CD4-positive, alpha-beta T cell treated with Interleukin-10 for 1 hour (primary cell): ENCODE measurements at regions not wholly inside any gene's neighbourhood (a gene's known extent, or its start where the extent isn't known, plus 50 kb on each side); places are given as distances from the start of the nearest gene placed in this dataset.
"Not testable (repeated sequence)": the region's sequence is repeated elsewhere in the genome, so short reads cannot be mapped to it uniquely, and the experiment has no call there.

Experiments
- DNase-seq: peaks from one replicate; pipeline ENCODE4 v3.0.0-alpha.2; 2020

- no peak for DNase-seq
Observed at GRCh38 chr12:131530041-131530332, 180.9 kb upstream of the SFSWAP start.

GRCh38 chr12:131530422-131530821 lies 180.5 kb upstream of the SFSWAP start:
- peak; percentile 3 for DNase-seq

DNA sequence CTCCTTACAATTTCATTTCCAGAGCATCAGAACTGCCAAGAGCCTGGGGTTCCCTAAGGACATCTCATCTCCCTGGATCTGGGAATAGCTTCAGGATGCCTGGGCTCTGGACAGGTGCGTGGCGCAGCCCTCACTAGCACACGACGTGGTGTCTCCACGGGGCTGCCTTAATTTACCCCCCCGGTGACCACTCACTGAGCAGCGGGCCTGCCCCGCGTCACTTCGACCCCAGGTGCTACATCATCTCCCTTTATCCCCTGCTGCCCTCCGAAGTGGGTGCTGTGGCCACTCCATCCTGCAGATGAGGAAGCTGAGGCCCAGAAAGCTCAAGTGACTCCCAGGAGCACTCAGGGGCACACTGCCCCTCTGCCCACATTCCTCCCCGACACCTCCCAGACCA lies 177.8 kb upstream of the SFSWAP start:
- DNase-seq: no peak

- DNase-seq: no peak
Observed at GRCh38 chr12:131535779-131536178, 175.1 kb upstream of the SFSWAP start.

- peak; percentile 53 for DNase-seq
Observed at GRCh38 chr12:131536337-131536736, 174.6 kb upstream of the SFSWAP start.

DNA sequence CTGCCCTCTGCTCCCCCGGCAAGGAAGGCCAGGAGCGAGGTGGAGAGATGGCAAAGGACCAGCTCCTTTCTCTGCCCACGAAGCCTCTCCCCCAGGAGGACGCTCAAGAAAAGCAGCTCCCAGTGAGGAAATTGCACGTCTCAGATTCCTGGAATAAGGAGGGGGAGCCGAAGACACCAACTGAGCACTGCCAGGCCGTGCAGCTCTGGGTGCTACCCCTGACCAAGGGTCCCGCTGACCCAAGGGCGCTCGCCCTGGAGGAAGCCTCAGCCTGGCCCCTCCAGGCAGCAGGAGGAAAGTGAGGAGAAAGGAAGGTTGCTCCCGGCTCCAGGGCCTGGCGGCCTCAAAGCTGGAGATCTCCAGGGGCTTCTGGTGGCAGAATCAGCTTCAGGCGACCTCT lies 174.1 kb upstream of the SFSWAP start:
- no peak for DNase-seq

DNA sequence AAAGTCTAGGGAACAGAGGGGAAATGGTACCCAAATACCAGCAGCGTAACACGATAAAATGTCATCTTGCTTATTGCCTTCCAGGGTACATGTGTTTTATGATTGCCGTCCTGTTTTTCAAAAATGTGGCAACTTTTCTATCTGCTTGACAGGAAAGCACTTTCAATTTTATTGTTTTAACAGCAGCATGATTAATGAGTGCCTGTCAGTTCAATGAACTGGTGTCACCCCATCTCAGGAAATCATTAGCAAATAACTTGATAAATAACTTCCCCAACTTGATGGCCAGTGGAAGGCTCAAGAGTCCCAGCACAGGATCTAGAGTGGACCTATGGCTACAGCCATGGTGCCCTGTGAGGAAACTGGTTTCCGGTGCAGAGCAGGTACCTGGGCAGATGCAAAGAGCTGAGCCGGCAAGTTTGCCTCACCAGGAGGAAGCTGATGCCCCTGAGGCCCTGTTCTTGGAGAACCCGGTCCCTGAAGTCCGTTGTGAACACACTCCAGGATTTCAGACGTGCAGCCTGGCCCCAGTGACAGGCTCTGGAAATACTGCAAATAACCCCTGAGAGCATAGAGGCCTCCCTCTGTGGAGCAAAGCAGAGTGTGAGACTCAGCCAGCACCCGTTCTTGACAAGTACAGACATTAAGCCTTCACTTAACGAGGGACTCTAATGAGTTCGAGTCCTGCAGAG lies 173.5 kb upstream of the SFSWAP start:
- DNase-seq: no peak

GRCh38 chr12:131539381-131539780 lies 171.5 kb upstream of the SFSWAP start:
- DNase-seq: no peak

GRCh38 chr12:131540138-131540623 lies 170.7 kb upstream of the SFSWAP start:
- no peak for DNase-seq

DNA sequence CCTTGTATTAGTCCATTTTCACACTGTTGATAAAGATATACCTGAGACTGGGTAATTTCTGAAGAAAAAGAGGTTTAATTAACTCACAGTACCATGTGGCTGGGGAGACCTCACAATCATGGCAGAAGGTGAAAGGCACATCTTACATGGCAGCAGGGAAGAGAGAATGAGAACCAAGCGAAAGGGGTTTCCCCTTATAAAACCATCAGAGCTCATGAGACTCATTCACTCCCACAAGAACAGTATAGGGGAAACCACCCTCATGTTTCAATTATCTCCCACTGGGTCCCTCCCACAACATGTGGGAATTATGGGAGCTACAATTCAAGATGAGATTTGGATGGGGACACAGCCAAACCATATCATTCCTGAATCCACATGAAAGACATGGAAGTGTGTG lies 169.4 kb upstream of the SFSWAP start:
- not testable (repeated sequence) for DNase-seq

DNA sequence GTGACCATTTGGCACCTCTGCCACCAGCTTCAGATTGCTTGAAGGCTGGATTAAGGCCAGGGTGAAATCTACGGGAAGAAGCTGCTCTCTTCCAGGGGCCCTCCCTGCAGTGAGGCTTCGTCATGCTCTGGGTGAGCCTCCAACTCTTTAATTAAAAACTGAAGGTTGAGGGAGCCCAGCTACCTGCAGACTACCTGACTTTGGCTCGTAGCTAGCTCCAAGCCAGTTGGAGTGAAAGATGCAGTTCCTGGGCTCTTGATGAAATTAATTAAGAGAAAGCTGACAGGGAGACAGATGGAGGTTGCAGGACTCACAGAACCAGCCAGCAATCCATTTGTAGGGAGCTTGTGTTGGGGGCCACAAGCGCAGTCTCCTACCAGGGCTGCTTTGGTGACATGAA lies 168.5 kb upstream of the SFSWAP start:
- no peak for DNase-seq

DNA sequence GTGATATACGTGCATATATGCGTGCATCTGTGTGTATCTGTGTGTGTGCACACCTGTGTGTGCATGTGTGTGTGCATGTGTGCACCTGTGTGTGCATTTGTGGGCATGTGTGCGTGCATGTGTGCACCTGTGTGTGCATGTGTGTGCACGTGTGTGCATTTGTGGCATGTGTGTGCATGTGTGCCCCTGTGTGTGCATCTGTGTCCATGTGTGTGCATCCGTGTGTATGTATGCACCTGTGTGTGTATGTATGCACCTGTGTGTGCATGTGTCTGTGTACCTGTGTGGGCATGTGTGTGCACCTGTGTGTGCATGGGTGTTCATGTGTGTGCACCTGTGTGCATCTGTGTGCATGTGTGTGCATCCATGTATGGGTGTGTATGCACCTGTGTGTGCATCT lies 167.8 kb upstream of the SFSWAP start:
- no peak for DNase-seq

GRCh38 chr12:131547555-131547954 lies 163.3 kb upstream of the SFSWAP start:
- no peak for DNase-seq

GRCh38 chr12:131550121-131550520 lies 160.8 kb upstream of the SFSWAP start:
- DNase-seq: no peak

DNA sequence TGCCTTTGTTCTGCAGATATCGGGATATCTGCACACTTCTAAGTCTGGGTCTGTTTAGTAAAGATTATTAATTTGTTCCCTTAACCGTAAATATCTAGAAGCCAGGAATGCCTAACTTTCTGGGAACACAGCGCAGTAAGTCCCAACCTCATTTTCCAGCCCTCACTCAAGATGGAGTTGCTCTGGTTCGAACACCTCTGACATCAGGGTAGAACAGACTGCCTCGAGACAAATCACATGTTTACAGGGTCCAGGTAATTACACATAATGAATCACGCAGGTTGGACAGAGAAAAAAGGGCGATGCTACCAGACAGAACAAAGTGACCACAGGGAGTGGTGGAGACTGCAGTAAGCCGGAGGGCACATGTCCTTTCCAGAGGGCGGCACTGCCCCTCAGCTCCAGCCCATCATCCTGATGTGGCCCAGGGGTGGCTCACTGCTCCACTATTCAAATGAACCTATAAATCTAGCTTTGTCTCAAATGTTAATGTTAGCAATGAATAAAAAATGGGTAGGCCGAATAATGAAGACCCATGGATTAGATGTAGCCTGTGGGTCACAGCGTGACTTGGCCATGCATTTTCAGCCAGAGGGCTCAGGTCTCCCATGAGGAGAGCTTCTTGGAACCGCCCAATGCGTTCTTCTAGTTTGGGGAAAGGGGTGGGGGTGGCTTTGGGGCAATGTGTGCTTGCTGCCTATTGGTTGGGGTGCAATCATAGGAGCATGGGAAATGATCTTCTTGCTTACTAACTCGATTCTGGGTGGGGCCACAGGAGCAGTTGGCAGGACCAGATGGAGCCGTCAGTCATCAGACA lies 159.0 kb upstream of the SFSWAP start:
- no peak for DNase-seq

DNA sequence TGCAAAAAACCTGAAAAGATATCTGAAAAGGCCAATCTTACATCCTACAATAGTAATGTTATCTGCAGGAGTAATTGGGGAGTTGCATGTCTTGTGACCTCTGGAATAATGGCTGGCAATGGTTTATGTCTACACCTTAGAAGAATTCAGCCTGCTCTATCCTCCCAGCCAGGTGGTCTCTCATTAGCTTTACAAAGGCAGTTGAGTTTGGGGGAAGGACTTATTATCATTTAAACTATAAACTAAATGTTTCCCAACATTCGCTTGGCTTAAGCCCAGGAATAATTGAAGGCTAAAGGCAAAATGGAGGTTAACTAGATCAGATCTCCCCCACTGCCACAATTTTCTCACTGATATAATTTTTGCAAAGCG lies 158.4 kb upstream of the SFSWAP start:
- DNase-seq: no peak

DNA sequence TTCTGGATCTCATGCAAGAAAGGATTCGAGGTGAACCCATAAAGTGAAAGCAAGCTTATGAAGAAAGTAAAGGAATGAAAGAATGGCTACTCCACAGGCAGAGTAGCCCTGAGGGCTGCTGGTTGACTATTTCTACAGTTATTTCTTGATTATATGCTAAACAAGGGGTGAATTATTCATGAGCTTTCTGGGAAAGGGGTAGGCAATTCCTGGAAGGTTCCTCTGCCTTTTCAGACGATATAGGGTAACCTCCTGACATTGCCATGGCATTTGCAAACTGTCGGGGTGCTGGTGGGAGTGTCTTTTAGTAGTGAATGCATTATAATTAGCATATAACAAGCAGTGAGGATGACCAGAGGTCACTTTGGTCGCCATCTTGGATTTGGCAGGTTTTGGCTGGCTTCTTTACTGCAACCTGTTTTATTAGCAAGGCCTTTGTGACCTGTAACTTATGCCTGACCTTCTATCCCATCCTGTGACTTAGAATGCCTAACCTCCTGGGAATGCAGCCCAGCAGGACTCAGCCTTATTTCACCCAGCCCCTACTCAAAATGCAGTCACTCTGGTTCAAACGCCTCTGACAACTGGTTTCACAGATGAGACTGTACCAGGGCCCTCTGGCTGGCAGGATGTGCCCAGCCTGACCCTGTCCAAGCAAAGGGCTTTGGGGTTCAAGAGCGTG lies 157.7 kb upstream of the SFSWAP start:
- no peak for DNase-seq

- DNase-seq: no peak
Observed at GRCh38 chr12:131555197-131555846, 155.6 kb upstream of the SFSWAP start.

DNA sequence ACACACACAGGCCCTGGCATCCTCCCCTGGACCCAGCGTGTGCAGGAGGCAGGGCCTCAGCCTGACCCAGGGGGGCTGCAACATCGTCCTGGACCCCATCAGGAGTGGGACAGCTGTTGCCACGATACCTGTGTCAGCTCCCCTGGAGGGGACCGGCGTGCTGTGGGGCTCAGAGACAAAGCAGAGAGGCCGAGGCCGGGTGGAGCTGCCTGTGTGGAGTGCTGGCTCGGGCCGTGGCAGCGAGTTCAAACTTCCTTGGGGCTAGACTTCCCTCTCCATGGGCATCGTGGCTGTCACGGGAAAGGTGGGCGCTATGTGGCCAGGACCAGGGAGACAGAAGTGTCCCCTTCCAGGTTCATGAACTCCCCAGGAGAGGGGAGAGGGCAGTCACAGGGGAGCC lies 155.0 kb upstream of the SFSWAP start:
- no peak for DNase-seq

DNA sequence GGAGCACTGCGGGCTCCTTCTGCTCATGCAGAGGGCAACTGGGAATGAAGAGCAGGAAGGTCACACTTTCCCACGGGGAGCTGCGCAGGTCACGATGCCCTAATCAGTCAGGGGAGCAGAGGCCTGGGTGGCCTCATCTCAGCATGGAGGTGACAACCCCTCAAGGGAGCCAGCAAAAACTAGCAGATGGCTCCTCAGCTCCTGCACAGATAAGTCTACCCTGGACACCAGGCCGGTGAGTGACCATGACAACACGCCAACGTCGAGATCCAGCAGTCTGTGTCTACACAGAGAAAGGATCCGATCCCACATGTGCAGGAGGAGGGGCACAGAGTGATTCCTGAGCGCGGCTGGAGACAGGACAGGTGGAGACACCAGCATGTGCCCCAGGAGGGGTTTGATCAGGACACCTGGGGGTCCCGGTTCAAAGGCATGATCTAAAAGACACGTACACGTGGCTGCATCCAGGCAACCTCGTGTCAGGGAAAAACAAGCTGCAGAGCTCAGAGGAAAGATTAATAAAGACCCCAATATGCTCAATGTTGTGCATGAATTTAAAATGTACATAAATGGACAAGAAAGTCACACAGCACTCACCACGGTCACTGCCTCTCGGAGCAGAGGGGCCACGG lies 153.7 kb upstream of the SFSWAP start:
- DNase-seq: no peak

DNA sequence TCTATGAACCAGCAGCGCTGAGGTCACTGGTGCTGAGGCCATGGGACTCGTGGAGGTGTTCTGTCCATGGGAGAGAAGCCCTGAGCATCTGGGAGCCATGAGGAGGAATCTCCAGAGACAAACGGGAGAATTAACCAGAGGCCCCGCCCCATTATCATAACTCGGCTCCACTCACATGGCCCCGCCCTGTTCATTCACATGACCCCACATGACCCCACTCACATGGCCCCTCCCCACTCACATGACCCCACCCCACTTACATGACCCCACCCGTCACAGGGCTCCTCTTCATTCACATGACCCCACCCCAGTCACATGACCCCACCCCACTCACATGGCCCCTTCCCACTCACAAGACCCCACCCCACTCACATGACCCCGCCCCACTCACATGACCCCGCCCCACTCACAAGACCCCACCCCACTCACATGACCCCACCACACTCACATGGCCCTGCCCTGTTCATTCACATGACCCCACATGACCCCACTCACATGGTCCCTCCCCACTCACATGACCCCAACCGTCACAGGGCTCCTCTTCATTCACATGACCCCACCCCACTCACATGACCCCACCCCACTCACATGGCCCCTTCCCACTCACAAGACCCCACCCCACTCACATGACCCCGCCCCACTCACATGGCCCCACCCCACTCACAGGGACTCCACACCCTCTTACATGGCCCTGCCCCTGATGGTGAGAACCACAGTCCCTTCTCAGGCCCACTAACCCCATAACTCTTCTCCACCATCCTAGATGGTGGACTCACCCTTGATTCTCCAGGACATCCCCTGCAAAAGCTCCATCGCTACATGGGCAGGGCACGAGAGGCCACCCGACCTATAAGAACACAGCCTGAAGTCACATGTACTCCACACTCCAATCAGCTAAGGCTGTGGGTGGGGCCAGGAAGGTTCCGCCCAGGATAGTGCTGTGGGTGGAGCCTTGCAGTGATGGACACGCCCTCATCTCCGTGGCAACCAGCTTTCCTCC lies 151.1 kb upstream of the SFSWAP start:
- DNase-seq: no peak

GRCh38 chr12:131561051-131561450 lies 149.8 kb upstream of the SFSWAP start:
- DNase-seq: no peak
